ENCODE measurements at regions not wholly inside any gene's neighbourhood (a gene's known extent, or its start where the extent isn't known, plus 50 kb on each side); places are given as distances from the start of the nearest gene placed in this dataset.

- TF ChIP-seq CTCF (conservative IDR thresholded peaks at IDR 0.05 in 1 of 2, IDR thresholded peaks at IDR 0.05 in 1 of 2; ENCODE audit: low read depth in 1 of 2, low read length in 2 of 2) (no peak), EZH2 (IDR thresholded peaks at IDR 0.05; ENCODE audit: low read length, missing control alignments) (no peak)
Measured at GRCh38 chr11:106179048-106179447, 101.6 kb downstream of the AASDHPPT start.
